GM21515 (cell line): ENCODE measurements at regions not wholly inside any gene's neighbourhood (a gene's known extent, or its start where the extent isn't known, plus 50 kb on each side); places are given as distances from the start of the nearest gene placed in this dataset.
"Not testable (repeated sequence)": the region's sequence is repeated elsewhere in the genome, so short reads cannot be mapped to it uniquely, and the experiment has no call there.

Source experiments
- ATAC-seq: cut with Tn5 transposase; IDR thresholded peaks from one replicate; pipeline ENCODE4 v1.9.1; 2021; ENCODE audit not compliant: unreplicated experiment

DNA sequence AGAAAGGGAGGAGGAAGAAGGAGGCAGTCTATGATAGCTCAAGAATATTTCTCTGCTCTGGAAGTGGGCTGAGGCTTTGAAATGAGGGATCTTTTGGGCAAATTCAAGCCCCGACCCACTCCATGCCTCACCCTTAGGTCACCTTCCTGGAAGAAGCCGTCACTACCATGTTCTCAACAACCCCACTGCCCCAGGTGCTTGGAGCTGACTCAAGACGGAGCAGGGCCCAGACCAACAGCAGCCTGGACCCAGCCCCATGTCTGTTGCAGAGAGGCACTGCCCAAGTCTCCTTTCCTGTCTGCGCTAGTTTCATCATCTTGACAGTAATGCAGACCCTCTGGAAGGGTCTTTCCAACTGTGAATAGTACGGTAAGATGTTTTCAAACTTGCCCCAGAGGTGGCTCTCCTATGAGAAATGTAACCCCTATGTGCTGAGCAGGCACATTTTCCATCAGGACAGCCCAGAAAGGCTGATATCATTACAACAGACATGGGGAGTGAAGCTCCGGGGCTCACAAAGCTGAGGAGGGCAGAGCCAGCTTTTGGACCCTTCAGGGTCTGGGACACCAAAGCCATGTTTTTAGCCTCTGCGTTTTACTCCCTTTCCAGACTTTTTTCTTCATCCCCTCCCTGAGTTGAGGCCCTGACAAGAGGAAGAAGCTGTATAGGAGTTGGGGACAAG, 128.2 kb upstream of the LARP1 start:
- ATAC-seq = no peak

DNA sequence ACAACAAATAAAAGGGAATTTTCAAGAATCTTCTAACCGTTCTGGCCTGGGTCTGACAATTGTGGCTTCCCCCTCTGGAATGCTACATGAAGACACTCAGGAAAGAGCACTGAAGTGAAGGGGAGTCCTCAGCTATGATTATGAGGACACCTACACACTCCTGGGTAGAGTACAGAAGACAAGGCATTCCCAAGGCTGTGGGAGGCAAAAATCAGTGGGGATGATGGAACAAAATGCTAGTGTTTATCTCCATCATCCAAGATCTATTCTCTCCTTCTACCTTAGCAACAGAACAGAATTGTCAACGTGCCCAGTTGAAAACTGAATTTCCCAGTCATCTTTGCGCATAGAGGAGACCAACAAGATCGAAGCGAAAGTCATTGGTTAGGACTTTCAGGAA, 130.1 kb upstream of the LARP1 start:
- ATAC-seq = no peak

DNA sequence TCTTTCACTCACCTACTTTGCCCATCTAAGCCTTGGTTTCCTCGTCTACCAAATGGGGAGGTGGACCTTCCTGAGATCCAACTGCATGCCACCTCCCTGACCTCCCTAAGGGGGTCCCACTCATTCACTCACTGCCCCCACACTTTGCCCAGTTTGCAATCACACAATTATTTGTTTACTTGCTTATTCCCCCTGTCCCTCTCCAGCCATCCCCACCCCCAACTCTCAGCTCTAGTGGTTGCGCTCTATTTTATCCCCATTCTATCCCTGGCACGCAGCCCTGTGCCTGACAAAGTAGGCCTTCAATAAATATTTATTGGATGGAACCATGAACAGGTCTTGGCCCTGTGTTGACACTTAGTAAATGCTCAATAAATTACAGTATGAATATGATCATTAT, 130.8 kb upstream of the LARP1 start:
- no peak for ATAC-seq

DNA sequence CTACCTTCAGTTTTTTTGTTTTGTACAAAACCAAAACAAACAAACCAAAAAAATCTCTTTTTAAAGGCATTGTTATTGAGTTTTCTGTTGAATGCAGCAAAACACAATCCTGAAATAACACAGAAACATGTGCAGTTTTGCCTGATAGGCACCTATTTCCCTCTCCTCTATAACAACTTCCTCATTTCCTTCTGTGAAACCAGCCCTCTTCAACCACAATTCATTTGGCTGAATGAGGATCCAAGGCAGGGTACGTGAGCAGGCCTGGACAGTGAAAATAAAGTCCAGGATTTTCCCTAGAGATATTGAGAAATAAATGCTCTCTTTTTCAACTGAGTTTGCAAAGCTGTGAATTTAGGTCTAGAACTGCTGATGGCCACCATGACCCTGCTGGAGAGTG, 134.8 kb upstream of the LARP1 start:
- ATAC-seq = no peak

DNA sequence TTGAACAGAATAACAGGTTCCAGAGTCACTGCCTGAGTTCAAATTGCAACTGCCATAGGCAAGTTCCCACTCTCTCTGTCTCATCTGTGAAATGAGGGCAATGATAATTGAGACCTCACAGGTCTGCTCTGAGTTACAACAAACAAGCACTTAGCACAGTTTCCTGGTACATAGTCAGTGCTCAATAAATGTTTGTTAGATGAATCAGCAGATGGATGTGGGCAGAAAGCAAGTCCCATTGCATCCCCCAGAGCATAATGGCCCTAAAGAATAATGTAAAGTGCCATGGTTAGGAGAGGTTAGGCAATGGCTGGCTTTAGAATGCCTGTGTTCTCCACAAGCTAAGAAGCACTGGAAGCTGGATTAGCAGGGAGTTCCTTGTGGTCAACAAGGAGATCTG, 136.5 kb upstream of the LARP1 start:
- ATAC-seq = no peak

DNA sequence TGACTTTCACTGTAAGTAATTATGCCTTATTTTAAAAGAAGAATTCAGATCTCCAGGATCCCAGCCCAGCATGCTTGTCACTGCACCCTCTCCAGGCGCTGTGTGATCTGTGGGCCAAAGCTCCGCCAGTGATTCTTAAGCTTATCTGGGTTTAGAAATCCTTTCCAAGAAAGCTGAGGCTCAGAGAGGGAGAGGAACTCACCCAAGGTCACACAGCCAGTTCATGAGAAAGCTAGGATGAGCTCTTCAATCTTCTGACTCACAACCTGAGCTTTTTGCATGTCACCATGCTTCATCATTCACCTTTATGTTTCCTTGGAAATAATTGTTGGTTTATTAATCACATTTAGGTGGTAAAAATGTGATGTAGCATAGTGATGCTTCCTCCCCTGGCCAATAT, 136.6 kb upstream of the HAND1 start:
- no peak for ATAC-seq

DNA sequence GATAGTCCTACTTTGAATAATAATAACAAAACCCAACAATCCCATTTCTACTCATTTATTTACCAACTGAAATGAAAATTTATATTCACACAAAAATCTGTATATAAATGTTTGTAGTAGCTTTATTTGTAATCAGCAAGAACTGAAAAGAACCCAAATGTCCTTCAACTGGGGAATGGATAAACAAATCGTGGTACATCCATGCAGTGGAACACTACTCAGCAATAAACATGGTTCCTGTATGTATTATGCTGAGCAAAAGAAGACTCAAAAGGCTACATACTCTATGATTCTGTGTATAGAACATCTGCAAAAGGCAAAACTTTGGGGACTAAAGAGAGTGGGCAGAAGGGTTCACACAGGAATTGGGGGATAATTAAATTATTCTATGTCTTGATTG, 136.1 kb upstream of the HAND1 start:
- no peak for ATAC-seq

DNA sequence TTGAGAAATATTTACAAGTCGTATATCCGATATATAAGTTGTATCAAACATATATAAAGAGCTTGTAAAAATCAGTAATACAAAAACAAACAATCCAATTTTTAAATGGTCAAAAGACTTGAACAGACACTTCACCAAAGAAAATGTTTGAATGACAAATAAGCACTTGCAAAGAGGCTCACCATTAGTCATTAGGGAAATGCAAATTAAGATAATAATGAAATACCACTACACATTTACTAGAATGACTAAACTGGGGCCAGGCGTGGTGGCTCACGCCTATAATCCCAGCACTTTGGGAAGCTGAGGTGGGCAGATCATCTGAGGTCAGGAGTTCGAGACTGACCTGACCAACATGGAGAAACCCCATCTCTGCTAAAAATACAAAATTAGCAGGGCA, 134.6 kb upstream of the HAND1 start:
- ATAC-seq = no peak

DNA sequence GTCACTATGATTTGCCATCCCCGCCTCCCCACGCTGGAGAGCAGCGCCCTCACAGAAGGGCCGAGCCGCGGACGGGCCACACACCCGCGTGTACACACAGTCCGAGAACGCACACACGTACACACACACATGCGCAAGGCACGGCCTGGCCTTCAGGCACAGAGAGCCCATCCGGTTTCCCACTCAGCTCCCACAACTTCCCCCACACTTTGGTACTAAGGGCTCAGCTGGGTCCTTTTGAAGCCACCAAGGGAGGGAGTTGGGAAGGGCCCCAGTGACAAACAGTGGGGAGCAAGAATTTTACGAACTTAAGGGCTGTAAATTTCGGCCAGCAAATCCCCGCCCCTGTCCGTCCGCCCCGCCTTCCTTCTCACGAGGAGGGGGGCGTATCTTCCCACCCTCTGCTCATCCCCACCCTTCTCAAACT, 133.3 kb upstream of the HAND1 start:
- ATAC-seq = no peak

DNA sequence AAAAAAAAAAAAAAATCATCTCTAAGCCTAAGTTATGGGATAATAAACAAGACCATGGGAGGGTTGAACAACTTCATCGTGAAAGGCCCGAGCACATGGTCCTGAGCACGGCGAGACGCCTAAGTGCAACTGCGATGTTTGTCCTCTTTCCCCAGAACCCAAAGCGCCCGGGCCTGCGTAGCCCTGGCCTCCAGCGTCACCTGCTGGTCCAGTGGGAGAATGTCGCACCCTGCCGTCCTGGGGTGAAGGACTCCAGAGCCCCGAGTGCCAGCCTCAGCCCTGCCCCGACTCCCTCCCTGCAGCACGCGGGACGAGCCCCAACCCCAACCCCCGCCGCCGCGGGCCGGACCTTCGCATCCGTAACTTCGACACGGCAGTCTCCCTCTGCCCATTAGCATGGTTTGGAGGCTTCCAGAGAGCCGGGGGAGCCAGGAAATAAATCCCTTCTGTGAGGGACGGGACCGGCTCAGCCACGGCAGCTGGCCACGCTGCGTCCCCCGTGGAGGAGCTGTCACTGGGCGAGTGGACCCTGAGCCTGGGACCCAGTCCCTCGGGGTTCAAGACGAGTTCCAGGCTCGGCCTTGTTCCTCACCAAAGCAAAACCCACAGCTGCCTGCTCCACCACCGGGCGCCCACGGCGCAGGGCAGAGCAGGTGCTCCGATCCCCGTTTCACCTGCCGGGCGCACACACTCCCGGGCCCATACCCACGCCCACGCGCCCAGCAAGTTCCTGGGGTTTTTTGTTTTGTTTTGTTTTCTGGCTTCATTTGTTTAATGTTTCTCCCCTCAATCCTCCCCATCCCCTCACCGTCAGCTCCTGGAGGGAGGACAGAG, 132.5 kb upstream of the HAND1 start:
- peak; percentile 94 for ATAC-seq

DNA sequence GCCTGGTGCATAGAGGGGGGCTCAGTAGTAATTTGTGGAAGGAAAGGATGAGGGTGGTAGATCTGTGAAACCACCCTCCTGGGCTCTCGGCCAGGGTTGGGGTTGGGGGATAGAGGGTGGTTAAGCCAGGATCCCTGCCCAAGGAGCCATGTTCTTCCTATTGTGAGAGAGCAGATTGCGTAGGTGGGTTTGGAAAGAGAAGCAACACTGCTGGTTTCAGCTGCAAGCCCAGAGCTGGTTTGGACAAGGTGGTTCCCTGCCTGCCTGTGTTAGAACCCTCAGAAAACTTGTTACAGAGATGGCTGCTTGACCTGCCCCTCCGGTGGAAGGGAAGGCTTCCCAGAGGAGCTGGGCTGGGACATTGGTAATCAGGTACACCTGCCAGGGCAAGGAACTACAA, 131.2 kb upstream of the HAND1 start:
- ATAC-seq = no peak

DNA sequence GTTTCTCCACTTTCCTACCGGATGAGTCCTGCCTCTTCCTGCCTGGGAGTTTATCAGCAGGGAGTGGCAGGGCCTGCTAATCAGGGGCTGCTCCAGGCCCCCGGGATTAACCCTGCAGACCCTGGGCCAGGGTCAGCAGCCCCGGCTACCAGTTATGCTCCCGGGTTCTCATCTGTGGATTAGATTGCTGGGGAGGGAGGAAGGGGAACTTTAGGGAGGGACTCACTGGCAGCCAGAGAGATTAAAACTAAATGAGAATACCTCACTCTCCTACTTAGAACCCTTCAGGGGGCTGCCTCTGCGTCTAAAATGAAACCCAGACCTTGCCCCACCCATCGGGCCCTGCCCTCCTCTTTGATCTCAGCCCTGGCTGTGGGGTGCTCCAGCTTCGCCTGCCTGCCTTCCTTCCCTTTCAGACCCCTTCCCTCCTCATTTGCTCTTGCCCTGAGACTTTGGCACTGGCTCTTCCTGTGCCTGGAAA, 130.5 kb upstream of the HAND1 start:
- ATAC-seq = no peak

DNA sequence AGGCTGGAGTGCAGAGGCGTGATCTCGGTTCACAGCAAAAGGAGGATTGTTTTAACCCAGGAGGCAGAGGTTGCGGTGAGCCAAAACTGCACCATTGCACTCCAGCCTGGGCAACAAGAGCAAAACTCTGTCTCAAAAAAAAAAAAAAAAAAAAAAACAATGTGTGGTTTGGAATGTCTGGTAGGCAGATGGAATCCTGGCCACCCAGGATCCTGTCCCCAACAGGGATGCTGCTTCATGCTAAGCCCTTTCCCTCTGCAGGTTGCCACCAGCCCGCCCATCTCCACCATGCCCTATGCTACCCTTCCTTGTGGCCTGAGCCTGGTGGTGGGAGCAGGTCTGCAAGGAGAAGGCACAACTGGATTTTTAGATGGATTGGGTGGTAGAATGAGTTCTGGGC, 129.7 kb upstream of the HAND1 start:
- ATAC-seq = no peak

DNA sequence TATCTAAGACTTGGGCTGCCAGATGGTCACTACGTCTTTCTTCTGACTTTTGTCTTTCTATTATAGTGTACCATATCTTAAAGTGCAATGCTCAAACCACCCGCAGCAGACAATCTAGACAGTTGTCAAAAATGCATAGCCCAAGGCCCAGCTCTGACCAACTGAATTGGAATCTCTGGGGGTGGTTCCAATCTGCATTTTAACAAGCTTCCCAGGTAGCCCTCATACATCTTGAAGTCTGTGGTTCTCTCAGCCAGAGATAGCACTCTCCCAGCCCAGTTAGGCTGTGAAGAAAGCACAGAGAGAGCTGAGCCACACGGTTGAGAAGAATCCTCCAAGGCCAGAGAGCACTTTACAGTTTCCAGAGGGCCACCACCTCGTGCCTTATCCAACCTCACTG, 128.2 kb upstream of the HAND1 start:
- no peak for ATAC-seq

DNA sequence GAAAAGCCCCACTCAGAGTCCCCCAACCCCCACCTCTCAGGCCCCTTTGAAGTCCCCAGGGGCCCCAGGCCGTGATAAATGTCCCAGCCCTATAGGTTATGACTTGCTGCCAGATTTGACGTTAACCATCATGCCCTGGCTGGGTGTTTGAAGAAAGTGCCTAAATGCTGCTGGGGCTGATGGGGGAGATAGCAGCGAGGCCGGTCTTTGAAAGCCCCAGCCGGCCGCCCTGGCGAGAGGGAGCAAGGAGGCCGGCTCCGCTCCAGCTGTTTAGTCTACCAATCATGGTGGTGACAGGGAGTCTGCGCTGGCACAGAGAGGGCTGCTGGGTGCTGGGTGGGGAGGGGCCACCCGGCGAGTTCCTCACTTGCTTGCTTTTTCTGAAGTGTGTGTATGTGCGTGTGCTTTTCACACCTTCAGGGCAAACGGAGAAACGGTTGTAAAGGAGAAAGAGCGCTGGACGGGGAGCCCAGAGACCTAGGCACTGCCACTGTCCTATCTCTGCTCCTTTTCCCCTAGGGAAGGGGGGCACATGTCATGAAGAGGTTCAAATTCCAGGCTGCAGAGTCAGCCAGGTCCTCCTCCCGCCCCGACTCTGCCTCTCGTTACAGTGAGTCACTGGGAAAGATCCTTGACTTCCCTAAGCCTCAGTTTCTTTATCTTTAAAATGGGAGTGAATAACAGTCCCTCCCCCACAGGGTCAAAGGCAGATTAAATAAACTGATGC, 126.1 kb upstream of the HAND1 start:
- no peak for ATAC-seq

DNA sequence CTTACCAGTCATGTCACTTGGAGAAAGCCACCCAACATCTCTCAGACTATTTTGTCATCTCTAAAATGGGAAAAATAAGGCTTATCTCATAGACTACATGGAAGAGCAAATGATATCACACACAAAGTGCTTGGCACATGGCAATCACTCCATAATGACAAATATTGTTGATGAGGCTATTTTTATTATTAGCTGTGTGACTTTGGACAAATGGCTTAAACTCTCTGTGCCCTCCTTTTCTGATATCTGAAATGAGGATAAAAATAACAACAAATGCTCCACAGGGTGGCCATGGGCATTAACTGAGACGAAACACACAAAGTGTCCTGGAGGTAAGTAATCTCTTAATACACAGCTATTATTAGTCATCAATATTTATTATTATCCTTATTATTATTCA, 125.5 kb upstream of the HAND1 start:
- ATAC-seq = no peak

DNA sequence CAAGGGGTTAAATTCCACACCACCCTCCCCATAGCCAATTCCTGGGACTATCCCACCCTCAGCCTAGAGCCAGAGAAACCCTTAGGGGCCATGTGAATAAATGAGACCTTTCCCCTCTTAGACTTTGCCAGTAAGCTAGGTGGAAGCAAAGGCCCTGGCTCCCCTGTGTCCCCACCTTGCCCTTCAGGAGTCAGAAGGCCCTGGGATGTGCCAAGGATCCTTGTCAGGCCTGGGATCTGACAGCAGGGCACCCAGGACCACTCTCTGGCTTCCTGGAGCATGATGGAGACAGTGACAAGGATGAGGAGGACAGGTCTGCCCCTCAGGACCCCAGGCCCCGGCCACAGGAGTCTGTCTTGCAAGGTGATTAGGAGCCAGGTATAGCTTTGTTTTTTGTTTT, 125.0 kb upstream of the HAND1 start:
- no peak for ATAC-seq

DNA sequence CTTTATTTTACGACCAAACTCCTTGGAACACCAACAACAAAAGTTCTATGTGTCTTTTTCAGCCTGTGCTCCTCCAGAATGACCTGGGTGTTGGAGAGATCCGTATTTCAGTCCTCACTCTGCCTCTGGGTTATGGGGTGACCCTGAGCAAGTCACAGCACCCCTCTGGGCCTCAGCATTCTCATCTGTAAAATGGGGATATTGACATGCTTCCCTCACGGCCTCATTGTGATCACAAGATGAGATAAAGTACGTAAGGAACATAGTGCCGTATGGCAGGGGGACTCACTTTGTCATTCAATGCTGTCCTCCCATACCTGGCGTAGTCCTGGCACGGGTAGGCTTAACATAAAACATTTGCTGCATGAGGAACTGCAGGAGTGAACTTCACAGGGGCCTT, 123.0 kb upstream of the HAND1 start:
- ATAC-seq = no peak

DNA sequence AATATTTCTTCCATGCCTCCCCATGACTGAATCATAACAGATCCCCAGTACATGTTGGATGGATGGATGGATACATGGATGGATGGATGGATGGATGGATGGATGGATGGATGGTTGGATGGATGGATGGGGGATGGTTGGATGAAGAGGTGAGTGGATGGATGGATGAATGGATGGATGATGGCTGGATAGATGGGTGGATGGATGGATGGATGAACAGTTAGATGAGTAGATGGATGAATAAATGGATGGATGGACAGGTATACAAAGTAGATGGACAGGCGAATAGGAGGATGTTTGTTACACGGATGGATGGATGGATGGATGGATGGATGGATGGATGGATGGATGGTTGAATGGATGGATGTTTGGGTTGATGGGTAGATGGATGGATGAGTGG, 120.0 kb upstream of the HAND1 start:
- no peak for ATAC-seq

DNA sequence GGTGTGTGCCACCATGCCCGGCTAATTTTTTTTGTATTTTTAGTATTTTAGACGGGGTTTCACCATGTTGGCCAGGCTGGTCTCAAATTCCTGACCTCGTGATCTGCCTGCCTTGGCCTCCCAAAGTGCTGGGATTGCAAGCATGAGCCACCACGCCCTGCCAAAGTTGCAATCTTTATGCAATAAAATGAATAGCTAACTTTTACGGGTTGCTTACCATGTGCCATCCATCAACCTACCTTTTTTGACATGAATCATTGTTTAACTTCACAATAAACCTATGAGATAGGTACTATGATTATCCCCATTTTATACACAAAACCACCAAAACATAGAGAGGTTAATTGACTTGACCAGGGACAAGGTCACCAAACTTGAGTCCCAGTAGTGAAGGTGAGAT, 118.8 kb upstream of the HAND1 start:
- not testable (repeated sequence) for ATAC-seq

DNA sequence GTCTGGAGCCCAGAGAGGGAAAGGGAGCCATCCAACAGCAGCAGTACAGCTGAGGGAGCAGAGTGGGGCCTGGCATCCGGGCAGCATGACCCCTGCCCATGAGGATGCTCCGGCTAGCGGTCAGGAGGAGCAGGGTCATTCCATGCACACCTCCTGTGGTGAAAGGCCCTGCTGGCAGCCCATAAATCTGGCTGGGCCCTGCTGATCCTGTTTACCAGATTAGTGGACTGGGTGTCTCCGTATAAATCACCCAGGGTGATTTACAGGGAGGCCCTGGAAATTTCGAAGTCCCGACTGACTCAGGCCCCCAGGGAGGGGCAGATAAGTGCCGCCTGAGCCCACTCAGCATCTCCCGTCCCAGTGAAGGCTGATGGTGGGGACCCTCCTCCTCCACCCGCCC, 117.6 kb upstream of the HAND1 start:
- no peak for ATAC-seq

DNA sequence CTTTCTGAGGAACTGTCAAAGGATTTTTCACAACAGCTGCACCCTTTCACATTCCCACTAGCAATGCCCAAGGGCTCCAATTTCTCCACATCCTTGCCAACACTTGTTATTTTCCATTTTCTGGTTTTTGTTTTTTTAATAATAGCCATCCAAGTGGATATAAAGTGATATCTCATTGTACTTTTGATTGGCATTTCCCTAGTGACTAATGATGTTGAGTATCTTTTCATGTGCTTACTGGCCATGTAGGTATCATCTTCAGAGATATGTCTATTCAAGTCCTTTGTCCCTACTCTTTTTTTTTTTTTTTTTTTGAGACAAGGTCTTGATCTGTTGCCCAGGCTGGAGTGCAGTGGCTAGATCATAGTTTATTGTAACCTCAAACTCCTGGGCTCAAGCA, 115.8 kb upstream of the HAND1 start:
- no peak for ATAC-seq
